ENCODE measurements at regions not wholly inside any gene's neighbourhood (a gene's known extent, or its start where the extent isn't known, plus 50 kb on each side); places are given as distances from the start of the nearest gene placed in this dataset.

- Histone ChIP-seq H3K27ac (ENCODE audit: insufficient read depth, low read length) (no peak overlapping the region), H2BK20ac (ENCODE audit: low read depth, low read length) (no peak overlapping the region), H4K5ac (ENCODE audit: low read depth, low read length) (no peak overlapping the region), H2BK120ac (ENCODE audit: low read depth, low read length) (no peak overlapping the region), H3K23ac (ENCODE audit: low read depth, low read length) (no peak overlapping the region), H3K4me1 (ENCODE audit: control insufficient read depth, insufficient read depth, low read length) (no peaks in the 10 kb centered on the region), H3K27me3 (ENCODE audit: control insufficient read depth, insufficient read depth, low read length) (no peaks in the 10 kb centered on the region), H3K9ac (ENCODE audit: low read depth, low read length) (no peak overlapping the region), H2BK5ac (ENCODE audit: low read depth, low read length, poor library complexity, severe bottlenecking) (no peak overlapping the region), H2BK15ac (ENCODE audit: low read depth, low read length) (no peak overlapping the region), H3K4me2 (ENCODE audit: low read depth, low read length) (no peak overlapping the region), H3K4ac (ENCODE audit: low read depth, low read length) (no peak overlapping the region), H3K18ac (ENCODE audit: low read depth, low read length) (no peak overlapping the region), H3K4me3 (ENCODE audit: insufficient read depth, low read depth, low read length) (no peak overlapping the region), H3K9me3 (ENCODE audit: control insufficient read depth, insufficient read depth, low read length) (peaks cover 6% of the 10 kb centered on the region), H2AK5ac (ENCODE audit: low read depth, low read length) (no peak overlapping the region), H3K9me1 (ENCODE audit: insufficient read depth, low read length) (no peaks in the 10 kb centered on the region), H3K14ac (replicated peaks; ENCODE audit: low read depth, low read length) (no peak overlapping the region), H3K56ac (ENCODE audit: extremely low read depth, insufficient read depth, low read length) (no peak overlapping the region), H4K20me1 (ENCODE audit: insufficient read depth, low read length) (no peaks in the 10 kb centered on the region), H3K79me1 (ENCODE audit: low read depth in 1 of 2, low read length in 2 of 2) (no peaks in the 10 kb centered on the region), H2AK9ac (replicated peaks; ENCODE audit: low read depth, low read length, poor library complexity) (no peak overlapping the region), H3K36me3 (ENCODE audit: control insufficient read depth, insufficient read depth, low read length) (no peaks in the 10 kb centered on the region), H4K8ac (ENCODE audit: low read depth in 2 of 2, low read length in 2 of 2) (no peak overlapping the region), H2AFZ (replicated peaks; ENCODE audit: low read length, poor library complexity) (no peak overlapping the region), H4K91ac (ENCODE audit: insufficient read depth, low read depth, low read length) (no peak overlapping the region)
- ATAC-seq (ENCODE audit: low read depth): no peak
- no CpG with 5 or more reads among the region's 8 CpGs for WGBS, 2 experiments (ENCODE audit: extremely low coverage in 2 of 2, insufficient read length in 1 of 2)
- no TSS peak for BruUV-seq (replicated peaks)
- TF ChIP-seq NFE2L2 (IDR thresholded peaks at IDR 0.05; ENCODE audit: low read depth, low read length): no peak
- no peak for TF ChIP-seq POLR2A (IDR thresholded peaks at IDR 0.05; ENCODE audit: low read depth, low read length)
- no peak for TF ChIP-seq MAFK (IDR thresholded peaks at IDR 0.05; ENCODE audit: low read depth, low read length)
- no peak for TF ChIP-seq RAD21 (IDR thresholded peaks at IDR 0.05; ENCODE audit: low read length)
- TF ChIP-seq, protein P1, sequence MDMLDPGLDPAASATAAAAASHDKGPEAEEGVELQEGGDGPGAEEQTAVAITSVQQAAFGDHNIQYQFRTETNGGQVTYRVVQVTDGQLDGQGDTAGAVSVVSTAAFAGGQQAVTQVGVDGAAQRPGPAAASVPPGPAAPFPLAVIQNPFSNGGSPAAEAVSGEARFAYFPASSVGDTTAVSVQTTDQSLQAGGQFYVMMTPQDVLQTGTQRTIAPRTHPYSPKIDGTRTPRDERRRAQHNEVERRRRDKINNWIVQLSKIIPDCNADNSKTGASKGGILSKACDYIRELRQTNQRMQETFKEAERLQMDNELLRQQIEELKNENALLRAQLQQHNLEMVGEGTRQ (IDR thresholded peaks at IDR 0.05; ENCODE audit: low read depth, low read length): no peak
- no peak for TF ChIP-seq SMC3 (IDR thresholded peaks at IDR 0.05; ENCODE audit: low read depth, low read length)
- no peak for TF ChIP-seq RFX5 (IDR thresholded peaks at IDR 0.05; ENCODE audit: low read depth, low read length)
- no peak for TF ChIP-seq BHLHE40 (IDR thresholded peaks at IDR 0.05; ENCODE audit: low read depth, low read length)
- no peak for TF ChIP-seq RCOR1 (IDR thresholded peaks at IDR 0.05; ENCODE audit: insufficient replicate concordance, low read length)
- TF ChIP-seq MXI1 (IDR thresholded peaks at IDR 0.05; ENCODE audit: borderline replicate concordance, low read depth, low read length): no peak
- TF ChIP-seq FOS (IDR thresholded peaks at IDR 0.05; ENCODE audit: low read depth, low read length): no peak
- TF ChIP-seq MAZ (IDR thresholded peaks at IDR 0.05; ENCODE audit: borderline replicate concordance, low read depth, low read length): no peak
- TF ChIP-seq CHD1 (IDR thresholded peaks at IDR 0.05; ENCODE audit: low read depth, low read length): no peak
- TF ChIP-seq, protein P2, sequence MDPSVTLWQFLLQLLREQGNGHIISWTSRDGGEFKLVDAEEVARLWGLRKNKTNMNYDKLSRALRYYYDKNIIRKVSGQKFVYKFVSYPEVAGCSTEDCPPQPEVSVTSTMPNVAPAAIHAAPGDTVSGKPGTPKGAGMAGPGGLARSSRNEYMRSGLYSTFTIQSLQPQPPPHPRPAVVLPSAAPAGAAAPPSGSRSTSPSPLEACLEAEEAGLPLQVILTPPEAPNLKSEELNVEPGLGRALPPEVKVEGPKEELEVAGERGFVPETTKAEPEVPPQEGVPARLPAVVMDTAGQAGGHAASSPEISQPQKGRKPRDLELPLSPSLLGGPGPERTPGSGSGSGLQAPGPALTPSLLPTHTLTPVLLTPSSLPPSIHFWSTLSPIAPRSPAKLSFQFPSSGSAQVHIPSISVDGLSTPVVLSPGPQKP (IDR thresholded peaks at IDR 0.05; ENCODE audit: borderline replicate concordance, low read depth, low read length): no peak
- TF ChIP-seq, protein P3, sequence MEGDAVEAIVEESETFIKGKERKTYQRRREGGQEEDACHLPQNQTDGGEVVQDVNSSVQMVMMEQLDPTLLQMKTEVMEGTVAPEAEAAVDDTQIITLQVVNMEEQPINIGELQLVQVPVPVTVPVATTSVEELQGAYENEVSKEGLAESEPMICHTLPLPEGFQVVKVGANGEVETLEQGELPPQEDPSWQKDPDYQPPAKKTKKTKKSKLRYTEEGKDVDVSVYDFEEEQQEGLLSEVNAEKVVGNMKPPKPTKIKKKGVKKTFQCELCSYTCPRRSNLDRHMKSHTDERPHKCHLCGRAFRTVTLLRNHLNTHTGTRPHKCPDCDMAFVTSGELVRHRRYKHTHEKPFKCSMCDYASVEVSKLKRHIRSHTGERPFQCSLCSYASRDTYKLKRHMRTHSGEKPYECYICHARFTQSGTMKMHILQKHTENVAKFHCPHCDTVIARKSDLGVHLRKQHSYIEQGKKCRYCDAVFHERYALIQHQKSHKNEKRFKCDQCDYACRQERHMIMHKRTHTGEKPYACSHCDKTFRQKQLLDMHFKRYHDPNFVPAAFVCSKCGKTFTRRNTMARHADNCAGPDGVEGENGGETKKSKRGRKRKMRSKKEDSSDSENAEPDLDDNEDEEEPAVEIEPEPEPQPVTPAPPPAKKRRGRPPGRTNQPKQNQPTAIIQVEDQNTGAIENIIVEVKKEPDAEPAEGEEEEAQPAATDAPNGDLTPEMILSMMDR (conservative IDR thresholded peaks at IDR 0.05; ENCODE audit: low read depth, low read length): no peak
- TF ChIP-seq CEBPB (IDR thresholded peaks at IDR 0.05; ENCODE audit: low read depth, low read length): no peak
- in situ Hi-C loops (cut with MboI; ENCODE audit: low sequenced_read_pairs): no loop called here
- CTCF ChIA-PET: no interaction called here
- no peak for DNase-seq
- POLR2A ChIA-PET (ENCODE audit: unreplicated experiment): no interaction called here
- dilution Hi-C loops (cut with HindIII; ENCODE audit: low sequenced_read_pairs, unreplicated experiment): no loop called here
- intact Hi-C loops (cut with micrococcal nuclease): no loop called here
Observed at GRCh38 chr16:6846452-6846851, 486.2 kb upstream of the RBFOX1 start.
